ENCODE measurements at regions not wholly inside any gene's neighbourhood (a gene's known extent, or its start where the extent isn't known, plus 50 kb on each side); places are given as distances from the start of the nearest gene placed in this dataset.

- ChIA-PET CTCF (no interaction called here), POLR2A (ENCODE audit: low non-redundant PET) (no interaction called here)
- Histone ChIP-seq H3K4me3 (ENCODE audit: low read depth, low read length, poor library complexity, severe bottlenecking) (no peak overlapping the region), H3K27me3 (replicated peaks; ENCODE audit: insufficient read depth, low read depth, low read length, poor library complexity) (no peaks in the 10 kb centered on the region), H3K4me1 (ENCODE audit: insufficient read depth, low read length, poor library complexity, severe bottlenecking) (no peaks in the 10 kb centered on the region), H3K36me3 (ENCODE audit: insufficient read depth, low read length, poor library complexity, severe bottlenecking) (no peaks in the 10 kb centered on the region), H3K27ac (ENCODE audit: low read depth, low read length, poor library complexity, severe bottlenecking) (no peak overlapping the region), H3K9me3 (ENCODE audit: low read depth, low read length, poor library complexity, severe bottlenecking) (no peaks in the 10 kb centered on the region)
- BruUV-seq (replicated peaks) = no TSS peak
- TF ChIP-seq EZH2 (IDR thresholded peaks at IDR 0.05; ENCODE audit: borderline replicate concordance, low read depth, low read length, poor library complexity, severe bottlenecking) (no peak), CTCF (conservative IDR thresholded peaks at IDR 0.05; ENCODE audit: low read depth, low read length) (no peak)
- no peak for DNase-seq (ENCODE audit: low spot score)
- intact Hi-C loops (cut with micrococcal nuclease; ENCODE audit: unreplicated experiment) = no loop called here
These were observed 156.1 kb downstream of the TRIM27 start for GRCh38 chr6:28767691-28768090.

GRCh38 chr6:28768187-28768913, 155.4 kb downstream of the TRIM27 start:
- ChIA-PET POLR2A (ENCODE audit: low non-redundant PET) (no interaction called here), CTCF (no interaction called here)
- Histone ChIP-seq H3K4me1 (ENCODE audit: insufficient read depth, low read length, poor library complexity, severe bottlenecking) (no peaks in the 10 kb centered on the region), H3K36me3 (ENCODE audit: insufficient read depth, low read length, poor library complexity, severe bottlenecking) (no peaks in the 10 kb centered on the region), H3K4me3 (ENCODE audit: low read depth, low read length, poor library complexity, severe bottlenecking) (no peak overlapping the region), H3K27me3 (replicated peaks; ENCODE audit: insufficient read depth, low read depth, low read length, poor library complexity) (no peaks in the 10 kb centered on the region), H3K9me3 (ENCODE audit: low read depth, low read length, poor library complexity, severe bottlenecking) (no peaks in the 10 kb centered on the region), H3K27ac (ENCODE audit: low read depth, low read length, poor library complexity, severe bottlenecking) (no peak overlapping the region)
- no TSS peak for BruUV-seq (replicated peaks)
- no peak for DNase-seq (ENCODE audit: low spot score)
- intact Hi-C loops (cut with micrococcal nuclease; ENCODE audit: unreplicated experiment) = no loop called here
- TF ChIP-seq CTCF (conservative IDR thresholded peaks at IDR 0.05; ENCODE audit: low read depth, low read length) (no peak), EZH2 (IDR thresholded peaks at IDR 0.05; ENCODE audit: borderline replicate concordance, low read depth, low read length, poor library complexity, severe bottlenecking) (no peak)

- Histone ChIP-seq H3K36me3 (ENCODE audit: insufficient read depth, low read length, poor library complexity, severe bottlenecking) (no peaks in the 10 kb centered on the region), H3K27ac (ENCODE audit: low read depth, low read length, poor library complexity, severe bottlenecking) (no peak overlapping the region), H3K4me1 (ENCODE audit: insufficient read depth, low read length, poor library complexity, severe bottlenecking) (no peaks in the 10 kb centered on the region), H3K9me3 (ENCODE audit: low read depth, low read length, poor library complexity, severe bottlenecking) (no peaks in the 10 kb centered on the region), H3K27me3 (replicated peaks; ENCODE audit: insufficient read depth, low read depth, low read length, poor library complexity) (no peaks in the 10 kb centered on the region), H3K4me3 (ENCODE audit: low read depth, low read length, poor library complexity, severe bottlenecking) (no peak overlapping the region)
- peak; percentile 51 for DNase-seq (ENCODE audit: low spot score)
- intact Hi-C loops (cut with micrococcal nuclease; ENCODE audit: unreplicated experiment) = no loop called here
- ChIA-PET CTCF (interaction anchor here (1.2 kb wide), 1 partner anchor 15 kb away, joined by 3 read pairs; no protein-coding TSS in a partner anchor), POLR2A (ENCODE audit: low non-redundant PET) (no interaction called here)
- TF ChIP-seq CTCF (conservative IDR thresholded peaks at IDR 0.05; ENCODE audit: low read depth, low read length) (peak; percentile 37; the same call in 1 of the 2 replicates), EZH2 (IDR thresholded peaks at IDR 0.05; ENCODE audit: borderline replicate concordance, low read depth, low read length, poor library complexity, severe bottlenecking) (no peak)
- no TSS peak for BruUV-seq (replicated peaks)
These were observed 154.0 kb downstream of the TRIM27 start for GRCh38 chr6:28769626-28770402.
